GM21390 (cell line): ENCODE measurements at regions not wholly inside any gene's neighbourhood (a gene's known extent, or its start where the extent isn't known, plus 50 kb on each side); places are given as distances from the start of the nearest gene placed in this dataset.
"Not testable (repeated sequence)": the region's sequence is repeated elsewhere in the genome, so short reads cannot be mapped to it uniquely, and the experiment has no call there.

Source experiments
- ATAC-seq: cut with Tn5 transposase; IDR thresholded peaks from one replicate; pipeline ENCODE4 v1.9.1; 2021; ENCODE audit not compliant: unreplicated experiment

- ATAC-seq: no peak
These were observed 1093.6 kb downstream of the TECRL start for GRCh38 chr4:63315651-63316050.

- no peak for ATAC-seq
These were observed 1100.6 kb downstream of the TECRL start for GRCh38 chr4:63308697-63309096.

GRCh38 chr4:63302792-63303191 is 1106.5 kb downstream of the TECRL start:
- ATAC-seq: no peak

GRCh38 chr4:63302078-63302477 is 1107.2 kb downstream of the TECRL start:
- no peak for ATAC-seq

- ATAC-seq: no peak
These were observed 1112.5 kb downstream of the TECRL start for GRCh38 chr4:63296773-63297172.

GRCh38 chr4:63275491-63275890 is 1133.8 kb downstream of the TECRL start:
- ATAC-seq: no peak

- ATAC-seq: no peak
These were observed 1140.1 kb downstream of the TECRL start for GRCh38 chr4:63269156-63269555.

- no peak for ATAC-seq
These were observed 1175.6 kb downstream of the TECRL start for GRCh38 chr4:63233671-63234070.

- ATAC-seq: no peak
These were observed 1177.2 kb downstream of the TECRL start for GRCh38 chr4:63232058-63232457.

- no peak for ATAC-seq
These were observed 1183.0 kb downstream of the TECRL start for GRCh38 chr4:63226229-63226628.

GRCh38 chr4:63222466-63222865 is 1186.8 kb downstream of the TECRL start:
- no peak for ATAC-seq

- ATAC-seq: no peak
These were observed 1187.8 kb downstream of the TECRL start for GRCh38 chr4:63221477-63221876.

GRCh38 chr4:63218856-63219255 is 1190.4 kb downstream of the TECRL start:
- no peak for ATAC-seq

GRCh38 chr4:63214076-63214475 is 1195.2 kb downstream of the TECRL start:
- ATAC-seq: no peak

GRCh38 chr4:63211776-63212479 is 1197.3 kb downstream of the TECRL start:
- ATAC-seq: no peak

- no peak for ATAC-seq
These were observed 1197.9 kb downstream of the TECRL start for GRCh38 chr4:63211375-63211774.

GRCh38 chr4:63193029-63193428 is 1216.2 kb downstream of the TECRL start:
- ATAC-seq: not testable (repeated sequence)

GRCh38 chr4:63171341-63171740 is 1237.9 kb downstream of the TECRL start:
- no peak for ATAC-seq

- ATAC-seq: no peak
These were observed 1238.3 kb downstream of the TECRL start for GRCh38 chr4:63170923-63171322.

GRCh38 chr4:63169836-63170235 is 1239.4 kb downstream of the TECRL start:
- ATAC-seq: no peak

- no peak for ATAC-seq
These were observed 1253.7 kb downstream of the TECRL start for GRCh38 chr4:63155561-63155960.

GRCh38 chr4:63123441-63123840 is 1285.8 kb downstream of the TECRL start:
- ATAC-seq: no peak

- no peak for ATAC-seq
These were observed 1286.3 kb downstream of the TECRL start for GRCh38 chr4:63122955-63123354.
